Thyroid gland (tissue), 4 donors: ENCODE measurements at regions not wholly inside any gene's neighbourhood (a gene's known extent, or its start where the extent isn't known, plus 50 kb on each side); places are given as distances from the start of the nearest gene placed in this dataset.

ENCODE experiments used
- POLR2A ChIP-seq, 2 donors: fragments of 450-650 bp; IDR thresholded peaks; one replicate each; pipeline ENCODE4 v1.6.1; 2017; ENCODE audit warnings: antibody characterized with exemption in 2 of 2, mild to moderate bottlenecking in 2 of 2, moderate library complexity in 1 of 2
- TF ChIP-seq, protein P1 (sequence below), 6 experiments: fragments of 200-600 bp in 3 of 6; fragments of 450-650 bp in 3 of 6; sonication (generic) in 3 of 6; IDR thresholded peaks; one replicate each; pipeline ENCODE4 v1.5.1; 2016 to 2019; ENCODE audit warnings: antibody characterized with exemption in 6 of 6, mild to moderate bottlenecking in 2 of 6, inconsistent platforms in 1 of 6, moderate library complexity in 1 of 6

DNA sequence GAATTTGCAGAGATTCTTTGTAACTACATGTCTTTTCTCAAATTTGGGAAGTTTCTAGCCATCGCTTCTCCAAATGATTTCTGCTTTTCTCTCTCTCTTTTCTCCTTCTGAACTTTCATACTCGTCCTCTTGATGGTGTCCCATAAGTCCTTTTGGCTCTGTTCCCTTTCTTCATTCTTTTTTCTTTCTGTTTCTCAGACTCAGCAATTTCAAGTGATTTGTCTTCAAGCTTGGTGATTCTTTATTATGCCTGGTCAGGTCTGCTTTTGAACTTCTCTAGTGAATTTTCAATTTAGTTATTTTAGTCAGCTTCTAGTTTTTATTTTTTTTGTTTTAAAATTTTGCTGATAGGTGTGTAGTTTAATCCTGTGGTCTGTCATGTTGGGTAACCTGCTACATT lies 57.6 kb upstream of the EEF1E1 start:
- TF ChIP-seq, protein P1, sequence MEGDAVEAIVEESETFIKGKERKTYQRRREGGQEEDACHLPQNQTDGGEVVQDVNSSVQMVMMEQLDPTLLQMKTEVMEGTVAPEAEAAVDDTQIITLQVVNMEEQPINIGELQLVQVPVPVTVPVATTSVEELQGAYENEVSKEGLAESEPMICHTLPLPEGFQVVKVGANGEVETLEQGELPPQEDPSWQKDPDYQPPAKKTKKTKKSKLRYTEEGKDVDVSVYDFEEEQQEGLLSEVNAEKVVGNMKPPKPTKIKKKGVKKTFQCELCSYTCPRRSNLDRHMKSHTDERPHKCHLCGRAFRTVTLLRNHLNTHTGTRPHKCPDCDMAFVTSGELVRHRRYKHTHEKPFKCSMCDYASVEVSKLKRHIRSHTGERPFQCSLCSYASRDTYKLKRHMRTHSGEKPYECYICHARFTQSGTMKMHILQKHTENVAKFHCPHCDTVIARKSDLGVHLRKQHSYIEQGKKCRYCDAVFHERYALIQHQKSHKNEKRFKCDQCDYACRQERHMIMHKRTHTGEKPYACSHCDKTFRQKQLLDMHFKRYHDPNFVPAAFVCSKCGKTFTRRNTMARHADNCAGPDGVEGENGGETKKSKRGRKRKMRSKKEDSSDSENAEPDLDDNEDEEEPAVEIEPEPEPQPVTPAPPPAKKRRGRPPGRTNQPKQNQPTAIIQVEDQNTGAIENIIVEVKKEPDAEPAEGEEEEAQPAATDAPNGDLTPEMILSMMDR (IDR thresholded peaks at IDR 0.05), result no peak
- no peak for TF ChIP-seq POLR2A (IDR thresholded peaks at IDR 0.05)
